Liver (tissue), 3 donors: ENCODE measurements at regions not wholly inside any gene's neighbourhood (a gene's known extent, or its start where the extent isn't known, plus 50 kb on each side); places are given as distances from the start of the nearest gene placed in this dataset.

ENCODE experiments used
- ATF3 ChIP-seq: IDR thresholded peaks from 2 replicates; pipeline ENCODE4 v1.6.1; 2016; ENCODE audit warnings: antibody characterized with exemption
- CTCF ChIP-seq: fragments of 150-350 bp; IDR thresholded peaks from 2 replicates; pipeline ENCODE4 v1.5.1; 2017; ENCODE audit warnings: improper control_type of control experiment, low read depth, low read length; ENCODE audit not compliant: missing input control
- FOXA1 ChIP-seq: IDR thresholded peaks from 2 replicates; pipeline ENCODE4 v1.6.1; 2016; ENCODE audit warnings: antibody characterized with exemption
- GABPA ChIP-seq, 2 donors: IDR thresholded peaks in 1 of 2; conservative IDR thresholded peaks in 1 of 2; 2 replicates each; pipeline ENCODE4 v1.6.1; 2016; ENCODE audit warnings: antibody characterized with exemption in 2 of 2, mild to moderate bottlenecking in 1 of 2, moderate library complexity in 1 of 2
- HNF4G ChIP-seq: IDR thresholded peaks from 2 replicates; pipeline ENCODE4 v1.6.1; 2016; ENCODE audit warnings: antibody characterized with exemption
- JUND ChIP-seq, 2 donors: IDR thresholded peaks; 2 replicates each; pipeline ENCODE4 v1.6.1; 2016; ENCODE audit warnings: antibody characterized with exemption in 2 of 2
- NR2F2 ChIP-seq: IDR thresholded peaks from 2 replicates; pipeline ENCODE4 v1.6.1; 2016; ENCODE audit warnings: antibody characterized with exemption
- RAD21 ChIP-seq, 2 donors: IDR thresholded peaks; 2 replicates each; pipeline ENCODE4 v1.6.1; 2016; ENCODE audit warnings: antibody characterized with exemption in 2 of 2, mild to moderate bottlenecking in 2 of 2
- REST ChIP-seq: IDR thresholded peaks from 2 replicates; pipeline ENCODE4 v1.6.1; 2016; ENCODE audit warnings: antibody characterized with exemption, mild to moderate bottlenecking
- SP1 ChIP-seq: IDR thresholded peaks from 2 replicates; pipeline ENCODE4 v1.6.1; 2018; ENCODE audit warnings: antibody characterized with exemption, mild to moderate bottlenecking
- TAF1 ChIP-seq: conservative IDR thresholded peaks from 2 replicates; pipeline ENCODE4 v1.6.1; 2016; ENCODE audit warnings: antibody characterized with exemption, mild to moderate bottlenecking
- YY1 ChIP-seq: IDR thresholded peaks from 2 replicates; pipeline ENCODE4 v1.6.1; 2016; ENCODE audit warnings: antibody characterized with exemption, mild to moderate bottlenecking
- donor health status: healthy.
- donor health status: healthy.

- TF ChIP-seq CTCF (no peak), RAD21 (IDR thresholded peaks at IDR 0.05) (no peak), JUND (IDR thresholded peaks at IDR 0.05) (no peak), HNF4G (no peak), SP1 (no peak), ATF3 (no peak), REST (no peak), YY1 (no peak), FOXA1 (no peak), GABPA (IDR thresholded peaks at IDR 0.05 in 1 of 2, conservative IDR thresholded peaks at IDR 0.05 in 1 of 2) (no peak), TAF1 (no peak), NR2F2 (no peak)
Observed at GRCh38 chr2:234706086-234706485, 209.2 kb upstream of the ARL4C start.
